HG03442 (cell line): ENCODE measurements at regions not wholly inside any gene's neighbourhood (a gene's known extent, or its start where the extent isn't known, plus 50 kb on each side); places are given as distances from the start of the nearest gene placed in this dataset.

Experiments used
- ATAC-seq: cut with Tn5 transposase; IDR thresholded peaks from one replicate; pipeline ENCODE4 v1.9.1; 2021; ENCODE audit warnings: mild to moderate bottlenecking, moderate library complexity; ENCODE audit not compliant: unreplicated experiment

- no peak for ATAC-seq
These were observed 85.4 kb upstream of the PBX1 start for GRCh38 chr1:164473544-164473943.

- no peak for ATAC-seq
These were observed 83.2 kb upstream of the PBX1 start for GRCh38 chr1:164475834-164476233.

GRCh38 chr1:164477343-164477742 lies 81.6 kb upstream of the PBX1 start:
- no peak for ATAC-seq

GRCh38 chr1:164479242-164479641 lies 79.7 kb upstream of the PBX1 start:
- ATAC-seq, result no peak

GRCh38 chr1:164480285-164480907 lies 78.6 kb upstream of the PBX1 start:
- no peak for ATAC-seq

- no peak for ATAC-seq
These were observed 63.1 kb upstream of the PBX1 start for GRCh38 chr1:164495905-164496304.

- no peak for ATAC-seq
These were observed 60.2 kb upstream of the PBX1 start for GRCh38 chr1:164498792-164499191.

GRCh38 chr1:164504749-164505148 lies 54.2 kb upstream of the PBX1 start:
- no peak for ATAC-seq
